ENCODE measurements at regions not wholly inside any gene's neighbourhood (a gene's known extent, or its start where the extent isn't known, plus 50 kb on each side); places are given as distances from the start of the nearest gene placed in this dataset.

GRCh38 chr1:10942542-10942912, 69.9 kb upstream of the TARDBP start:
- peaks cover 29% of the 10 kb centered on the region for H3K4me1 ChIP-seq (ENCODE audit: low read depth)
- no peak for TF ChIP-seq CTCF (IDR thresholded peaks at IDR 0.05)
- no peaks in the 10 kb centered on the region for H3K36me3 ChIP-seq (ENCODE audit: low read depth)
- intact Hi-C loops (cut with DNase I, micrococcal nuclease), result no loop called here
- DNase-seq (peak in 1 of 3 donors; percentile 11), ATAC-seq (no peak)
- H3K4me3 ChIP-seq, result no peak overlapping the region
- no peaks in the 10 kb centered on the region for H3K9me3 ChIP-seq

GRCh38 chr1:10943041-10943440, 69.4 kb upstream of the TARDBP start:
- H3K4me1 ChIP-seq (ENCODE audit: low read depth), result peaks cover 29% of the 10 kb centered on the region
- DNase-seq, result peak in 1 of 3 donors; percentile 49
- no peaks in the 10 kb centered on the region for H3K9me3 ChIP-seq
- intact Hi-C loops (cut with DNase I, micrococcal nuclease), result no loop called here
- H3K4me3 ChIP-seq, result no peak overlapping the region
- no peak for TF ChIP-seq CTCF (IDR thresholded peaks at IDR 0.05)
- no peak for ATAC-seq
- no peaks in the 10 kb centered on the region for H3K36me3 ChIP-seq (ENCODE audit: low read depth)

GRCh38 chr1:10943991-10944730, 68.3 kb upstream of the TARDBP start:
- ATAC-seq, result peak; percentile 76
- intact Hi-C loops (cut with DNase I, micrococcal nuclease), result no loop called here
- DNase-seq, result peak; percentile 63 to 86 (median 66)
- Histone ChIP-seq H3K36me3 (ENCODE audit: low read depth) (no peaks in the 10 kb centered on the region), H3K9me3 (no peaks in the 10 kb centered on the region), H3K4me3 (no peak overlapping the region), H3K4me1 (ENCODE audit: low read depth) (peaks cover 29% of the 10 kb centered on the region)
- TF ChIP-seq CTCF (IDR thresholded peaks at IDR 0.05), result no peak

- Histone ChIP-seq H3K4me1 (ENCODE audit: low read depth) (peaks cover 29% of the 10 kb centered on the region), H3K4me3 (no peak overlapping the region), H3K9me3 (no peaks in the 10 kb centered on the region), H3K36me3 (ENCODE audit: low read depth) (no peaks in the 10 kb centered on the region)
- no peak for TF ChIP-seq CTCF (IDR thresholded peaks at IDR 0.05)
- peak in 1 of 3 donors; percentile 43 for DNase-seq
- intact Hi-C loops (cut with DNase I, micrococcal nuclease), result no loop called here
- no peak for ATAC-seq
Measured at GRCh38 chr1:10945991-10946509, 66.4 kb upstream of the TARDBP start.

GRCh38 chr1:10947181-10947580, 65.3 kb upstream of the TARDBP start:
- no peaks in the 10 kb centered on the region for H3K36me3 ChIP-seq (ENCODE audit: low read depth)
- DNase-seq, result peak in 1 of 3 donors; percentile 29
- H3K9me3 ChIP-seq, result no peaks in the 10 kb centered on the region
- no peak for ATAC-seq
- no peak overlapping the region for H3K4me3 ChIP-seq
- no peak for TF ChIP-seq CTCF (IDR thresholded peaks at IDR 0.05)
- intact Hi-C loops (cut with DNase I, micrococcal nuclease), result no loop called here
- peaks cover 24% of the 10 kb centered on the region for H3K4me1 ChIP-seq (ENCODE audit: low read depth)

Measured in mucosa of descending colon (tissue), 3 donors.